NOMO-1 treated with dmso at 0.1 percent for 144 hours (cell line): ENCODE measurements at regions not wholly inside any gene's neighbourhood (a gene's known extent, or its start where the extent isn't known, plus 50 kb on each side); places are given as distances from the start of the nearest gene placed in this dataset.
"Not testable (repeated sequence)": the region's sequence is repeated elsewhere in the genome, so short reads cannot be mapped to it uniquely, and the experiment has no call there.

ENCODE experiments used
- DNase-seq: peaks from one replicate; lab custom pipeline; 2025; ENCODE audit not compliant: unreplicated experiment; lab: John Stamatoyannopoulos, UW

DNA sequence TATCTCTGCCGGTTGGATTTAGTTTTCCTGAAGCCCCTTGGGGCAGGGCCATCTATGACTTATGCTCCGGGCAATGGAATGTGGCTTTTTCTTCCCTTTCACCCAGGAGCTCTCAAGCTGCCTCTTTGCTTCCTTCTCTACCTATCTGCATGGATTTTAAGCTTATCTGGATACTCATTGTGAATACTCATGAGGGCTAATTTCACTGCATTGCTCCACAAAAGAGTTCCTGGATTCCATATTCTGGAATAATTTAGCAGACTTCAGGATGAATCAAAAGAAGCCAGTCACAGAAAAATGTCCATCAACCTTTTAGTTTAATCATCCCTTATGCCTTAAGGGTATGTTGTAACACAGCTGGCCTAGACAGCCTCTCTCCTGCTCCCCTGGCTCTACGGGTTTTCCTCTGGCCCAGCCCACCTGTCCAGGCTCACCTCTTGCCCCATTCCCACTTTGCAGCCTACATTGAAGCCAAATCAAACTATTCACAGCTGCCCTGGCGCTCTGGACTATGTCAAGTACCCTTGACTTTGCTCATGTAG is 122.8 kb upstream of the RMDN2 start:
- DNase-seq: no peak

GRCh38 chr2:37802899-37803379 is 122.1 kb upstream of the RMDN2 start:
- no peak for DNase-seq

- DNase-seq: not testable (repeated sequence)
These were observed 119.1 kb upstream of the RMDN2 start for GRCh38 chr2:37806004-37806403.

GRCh38 chr2:37809525-37809924 is 115.6 kb upstream of the RMDN2 start:
- no peak for DNase-seq

DNA sequence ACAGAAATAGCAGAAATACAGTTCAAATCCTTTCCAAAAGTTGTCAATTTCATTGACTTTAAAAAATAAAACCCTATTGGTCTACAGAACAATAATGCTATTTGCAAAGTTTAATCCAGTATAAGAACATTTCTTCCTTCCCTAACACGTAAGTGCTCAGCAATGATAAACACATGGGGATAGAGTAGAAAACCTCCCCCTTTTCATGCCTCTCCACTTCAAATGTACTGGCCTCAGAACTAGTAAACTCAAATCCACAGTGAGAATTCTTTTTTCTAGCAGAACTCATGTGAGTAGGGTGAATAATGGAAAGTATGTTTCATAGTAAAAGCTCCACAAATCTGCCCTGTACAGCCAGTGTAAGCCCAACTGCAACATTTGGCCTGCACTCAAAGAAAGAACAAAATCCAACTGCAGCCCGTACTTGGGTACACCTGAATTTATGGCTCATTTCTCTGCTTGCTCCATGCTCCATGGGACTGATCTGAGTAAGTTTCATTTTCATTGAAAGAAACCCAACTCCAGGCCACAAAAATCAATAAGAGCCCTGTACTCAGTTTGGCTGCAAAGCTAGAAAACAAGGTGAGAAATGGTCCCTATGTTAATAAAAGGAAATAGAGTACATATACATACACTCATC is 115.0 kb upstream of the RMDN2 start:
- DNase-seq: no peak

GRCh38 chr2:37812414-37812813 is 112.7 kb upstream of the RMDN2 start:
- DNase-seq: no peak

- DNase-seq: no peak
These were observed 112.0 kb upstream of the RMDN2 start for GRCh38 chr2:37812941-37813730.

GRCh38 chr2:37816036-37816435 is 109.1 kb upstream of the RMDN2 start:
- no peak for DNase-seq

- DNase-seq: no peak
These were observed 108.4 kb upstream of the RMDN2 start for GRCh38 chr2:37816686-37817085.

GRCh38 chr2:37819186-37819585 is 105.9 kb upstream of the RMDN2 start:
- DNase-seq: peak; percentile 48

DNA sequence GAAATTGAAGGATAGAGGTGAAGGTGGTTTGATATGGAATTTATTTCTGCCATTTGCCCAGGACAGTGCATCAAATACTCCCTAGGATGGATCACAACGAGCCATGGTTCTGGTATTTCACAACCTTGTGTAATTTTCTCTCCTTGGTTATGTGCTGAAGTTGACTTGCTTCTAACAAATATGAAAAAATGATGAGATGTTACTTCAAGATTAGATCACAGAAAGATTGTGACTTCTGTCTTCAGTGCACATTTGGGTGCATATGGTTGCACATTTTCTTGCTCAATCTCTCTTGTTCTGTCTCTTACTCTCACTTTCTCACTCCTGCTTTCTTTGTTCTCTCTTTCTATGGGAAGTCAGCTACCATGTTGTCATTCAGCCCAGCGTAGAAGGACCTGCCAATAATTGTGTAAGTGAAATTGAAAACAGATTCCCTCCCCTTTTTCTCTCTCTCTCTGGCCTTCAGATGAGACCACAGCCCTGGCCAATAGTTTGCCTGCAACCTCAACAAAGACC is 104.6 kb upstream of the RMDN2 start:
- DNase-seq: no peak

DNA sequence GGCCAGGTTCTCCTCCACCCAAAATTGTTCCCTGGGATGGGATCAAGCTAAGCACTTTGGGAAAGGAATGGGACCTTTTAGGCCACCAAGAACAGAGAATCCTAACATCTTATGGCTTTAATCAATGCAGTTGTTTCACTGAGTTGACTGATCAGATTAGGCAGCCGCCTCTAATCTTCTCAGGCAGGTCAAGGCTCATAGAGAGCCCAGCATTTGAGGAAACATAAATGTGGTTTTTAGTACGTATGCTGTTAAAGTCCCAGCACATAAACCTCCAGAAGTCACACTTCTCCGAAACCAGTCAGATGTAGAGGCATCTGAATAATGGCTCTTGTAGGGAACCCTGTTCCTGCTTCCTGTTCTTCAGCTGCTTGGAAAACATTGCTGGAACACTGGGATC is 99.5 kb upstream of the RMDN2 start:
- peak; percentile 11 for DNase-seq

DNA sequence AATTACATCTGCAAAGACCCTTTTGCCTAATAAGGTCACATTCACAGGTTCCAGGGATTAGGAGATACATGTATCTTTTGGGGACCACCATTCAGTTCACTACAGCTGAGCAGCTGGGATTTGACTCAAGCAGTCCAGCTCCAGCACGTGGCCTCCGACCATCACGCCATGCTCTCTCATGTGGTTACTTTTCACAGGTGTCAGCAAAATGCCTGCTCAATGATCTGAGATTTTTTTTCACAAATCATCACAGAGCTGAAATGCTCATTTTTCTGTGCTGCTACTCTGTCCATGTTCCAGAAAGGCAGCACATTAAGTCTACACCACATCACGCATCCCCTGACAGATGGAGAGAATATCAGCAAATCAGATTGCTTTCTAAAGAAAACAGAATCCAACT is 98.5 kb upstream of the RMDN2 start:
- DNase-seq: no peak

DNA sequence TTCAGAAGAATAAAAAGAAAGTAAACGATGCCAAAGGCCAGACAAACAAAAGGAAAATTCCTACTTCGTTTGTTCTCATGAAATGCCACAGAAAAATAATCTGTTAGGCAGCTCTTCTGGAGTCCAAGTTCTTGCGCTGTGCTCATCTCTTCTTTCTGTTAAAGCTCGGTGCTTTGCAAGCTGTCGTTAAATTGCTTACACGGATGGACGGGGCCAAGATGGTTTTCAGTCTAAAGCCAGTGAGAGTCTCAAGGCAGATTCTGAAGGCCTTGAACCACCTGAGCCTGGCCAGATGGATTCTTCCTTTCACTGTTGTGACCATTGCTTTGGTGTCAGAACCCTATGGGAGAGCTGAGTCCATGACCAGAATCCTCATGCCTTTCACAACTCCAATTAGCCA is 97.6 kb upstream of the RMDN2 start:
- DNase-seq: no peak

GRCh38 chr2:37827911-37828511 is 97.1 kb upstream of the RMDN2 start:
- no peak for DNase-seq

- DNase-seq: peak; percentile 78
These were observed 95.9 kb upstream of the RMDN2 start for GRCh38 chr2:37829202-37829601.

- DNase-seq: no peak
These were observed 95.3 kb upstream of the RMDN2 start for GRCh38 chr2:37829616-37830395.

DNA sequence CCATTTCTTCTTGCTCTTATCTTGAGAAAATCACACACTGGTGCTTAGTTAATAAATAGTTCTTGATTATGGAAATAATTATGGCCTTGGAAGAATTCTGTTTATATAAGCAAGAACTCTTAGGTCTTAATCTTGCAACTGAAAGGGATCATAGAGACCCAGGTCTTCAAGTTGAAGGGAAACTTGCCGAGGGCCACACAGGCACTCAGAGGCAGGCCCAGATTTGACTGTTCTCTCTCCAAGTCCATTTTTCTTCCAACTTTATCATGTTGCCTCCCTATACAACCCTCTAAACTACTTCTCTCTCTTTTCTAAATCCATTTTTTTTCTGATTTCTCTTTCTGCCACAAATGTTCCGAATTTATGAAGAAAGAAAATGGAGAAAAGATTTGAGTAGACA is 94.5 kb upstream of the RMDN2 start:
- no peak for DNase-seq

- no peak for DNase-seq
These were observed 93.9 kb upstream of the RMDN2 start for GRCh38 chr2:37831081-37831780.

- peak; percentile 38 for DNase-seq
These were observed 92.4 kb upstream of the RMDN2 start for GRCh38 chr2:37832590-37833197.
